ENCODE measurements at regions not wholly inside any gene's neighbourhood (a gene's known extent, or its start where the extent isn't known, plus 50 kb on each side); places are given as distances from the start of the nearest gene placed in this dataset.

DNA sequence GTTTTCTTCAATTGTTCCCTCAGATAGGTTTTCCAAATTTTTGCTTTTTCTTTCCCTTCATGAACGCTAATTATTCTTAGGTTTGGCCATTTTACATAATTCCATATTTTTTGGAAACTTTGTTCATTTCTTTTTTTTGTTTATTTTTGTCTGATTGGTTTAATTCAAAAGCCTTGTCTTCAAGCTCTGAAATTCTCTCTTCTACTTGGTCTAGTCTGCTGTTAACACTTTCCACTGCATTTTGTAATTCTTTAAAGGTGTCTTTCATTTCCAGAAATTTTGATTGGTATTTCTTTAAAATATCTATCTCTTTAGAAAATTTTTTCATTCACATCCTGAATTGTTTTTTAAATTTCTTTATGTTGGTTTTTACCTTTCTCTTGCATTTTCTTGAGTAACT is 63.9 kb upstream of the VLDLR start:
- TF ChIP-seq, protein P1, sequence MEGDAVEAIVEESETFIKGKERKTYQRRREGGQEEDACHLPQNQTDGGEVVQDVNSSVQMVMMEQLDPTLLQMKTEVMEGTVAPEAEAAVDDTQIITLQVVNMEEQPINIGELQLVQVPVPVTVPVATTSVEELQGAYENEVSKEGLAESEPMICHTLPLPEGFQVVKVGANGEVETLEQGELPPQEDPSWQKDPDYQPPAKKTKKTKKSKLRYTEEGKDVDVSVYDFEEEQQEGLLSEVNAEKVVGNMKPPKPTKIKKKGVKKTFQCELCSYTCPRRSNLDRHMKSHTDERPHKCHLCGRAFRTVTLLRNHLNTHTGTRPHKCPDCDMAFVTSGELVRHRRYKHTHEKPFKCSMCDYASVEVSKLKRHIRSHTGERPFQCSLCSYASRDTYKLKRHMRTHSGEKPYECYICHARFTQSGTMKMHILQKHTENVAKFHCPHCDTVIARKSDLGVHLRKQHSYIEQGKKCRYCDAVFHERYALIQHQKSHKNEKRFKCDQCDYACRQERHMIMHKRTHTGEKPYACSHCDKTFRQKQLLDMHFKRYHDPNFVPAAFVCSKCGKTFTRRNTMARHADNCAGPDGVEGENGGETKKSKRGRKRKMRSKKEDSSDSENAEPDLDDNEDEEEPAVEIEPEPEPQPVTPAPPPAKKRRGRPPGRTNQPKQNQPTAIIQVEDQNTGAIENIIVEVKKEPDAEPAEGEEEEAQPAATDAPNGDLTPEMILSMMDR (IDR thresholded peaks at IDR 0.05): no peak
- TF ChIP-seq POLR2AphosphoS5 (IDR thresholded peaks at IDR 0.05; ENCODE audit: low read depth, low read length): no peak
- no peak for TF ChIP-seq TCF7L2 (IDR thresholded peaks at IDR 0.05; ENCODE audit: low read depth, low read length)
- TF ChIP-seq, protein P2, sequence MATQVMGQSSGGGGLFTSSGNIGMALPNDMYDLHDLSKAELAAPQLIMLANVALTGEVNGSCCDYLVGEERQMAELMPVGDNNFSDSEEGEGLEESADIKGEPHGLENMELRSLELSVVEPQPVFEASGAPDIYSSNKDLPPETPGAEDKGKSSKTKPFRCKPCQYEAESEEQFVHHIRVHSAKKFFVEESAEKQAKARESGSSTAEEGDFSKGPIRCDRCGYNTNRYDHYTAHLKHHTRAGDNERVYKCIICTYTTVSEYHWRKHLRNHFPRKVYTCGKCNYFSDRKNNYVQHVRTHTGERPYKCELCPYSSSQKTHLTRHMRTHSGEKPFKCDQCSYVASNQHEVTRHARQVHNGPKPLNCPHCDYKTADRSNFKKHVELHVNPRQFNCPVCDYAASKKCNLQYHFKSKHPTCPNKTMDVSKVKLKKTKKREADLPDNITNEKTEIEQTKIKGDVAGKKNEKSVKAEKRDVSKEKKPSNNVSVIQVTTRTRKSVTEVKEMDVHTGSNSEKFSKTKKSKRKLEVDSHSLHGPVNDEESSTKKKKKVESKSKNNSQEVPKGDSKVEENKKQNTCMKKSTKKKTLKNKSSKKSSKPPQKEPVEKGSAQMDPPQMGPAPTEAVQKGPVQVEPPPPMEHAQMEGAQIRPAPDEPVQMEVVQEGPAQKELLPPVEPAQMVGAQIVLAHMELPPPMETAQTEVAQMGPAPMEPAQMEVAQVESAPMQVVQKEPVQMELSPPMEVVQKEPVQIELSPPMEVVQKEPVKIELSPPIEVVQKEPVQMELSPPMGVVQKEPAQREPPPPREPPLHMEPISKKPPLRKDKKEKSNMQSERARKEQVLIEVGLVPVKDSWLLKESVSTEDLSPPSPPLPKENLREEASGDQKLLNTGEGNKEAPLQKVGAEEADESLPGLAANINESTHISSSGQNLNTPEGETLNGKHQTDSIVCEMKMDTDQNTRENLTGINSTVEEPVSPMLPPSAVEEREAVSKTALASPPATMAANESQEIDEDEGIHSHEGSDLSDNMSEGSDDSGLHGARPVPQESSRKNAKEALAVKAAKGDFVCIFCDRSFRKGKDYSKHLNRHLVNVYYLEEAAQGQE (IDR thresholded peaks at IDR 0.05; ENCODE audit: insufficient read depth in 1 of 2, low read depth in 2 of 2, low read length in 1 of 2): no peak
- TF ChIP-seq SIN3A (IDR thresholded peaks at IDR 0.05; ENCODE audit: borderline replicate concordance, insufficient read depth, low read depth, low read length): no peak
- intact Hi-C loops (cut with micrococcal nuclease; ENCODE audit: unreplicated experiment) (no loop called here), in situ Hi-C loops (cut with HindIII; ENCODE audit: low pct_unique_long_range_greater_than_20kb, low sequenced_read_pairs) (no loop called here)
- ChIA-PET CTCF (no interaction called here), POLR2A (no interaction called here)
- no peaks in the 10 kb centered on the region for H3K9me3 ChIP-seq (ENCODE audit: control insufficient read depth, insufficient read depth, low read depth, low read length)
- no TSS peak for BruUV-seq (replicated peaks)
- H3K27ac ChIP-seq (ENCODE audit: low read length): no peak overlapping the region
- no peaks in the 10 kb centered on the region for H3K36me3 ChIP-seq (ENCODE audit: control insufficient read depth, insufficient read depth, low read length)
- no peak for DNase-seq (ENCODE audit: low read depth, low spot score)
- H3K4me1 ChIP-seq (ENCODE audit: control insufficient read depth, insufficient read depth, low read length): no peaks in the 10 kb centered on the region
- H3K27me3 ChIP-seq (ENCODE audit: control insufficient read depth, insufficient read depth, low read length): no peaks in the 10 kb centered on the region
- no peak overlapping the region for H3K4me3 ChIP-seq (ENCODE audit: low read depth in 2 of 2, low read length in 2 of 2)
- no peak for ATAC-seq

GRCh38 chr9:2559192-2560152 is 62.1 kb upstream of the VLDLR start:
- ChIA-PET POLR2A (no interaction called here), CTCF (no interaction called here)
- intact Hi-C loops (cut with micrococcal nuclease; ENCODE audit: unreplicated experiment) (no loop called here), in situ Hi-C loops (cut with HindIII; ENCODE audit: low pct_unique_long_range_greater_than_20kb, low sequenced_read_pairs) (no loop called here)
- H3K27ac ChIP-seq (ENCODE audit: low read length): no peak overlapping the region
- no TSS peak for BruUV-seq (replicated peaks)
- no peak for ATAC-seq
- no peaks in the 10 kb centered on the region for H3K9me3 ChIP-seq (ENCODE audit: control insufficient read depth, insufficient read depth, low read depth, low read length)
- TF ChIP-seq POLR2AphosphoS5 (IDR thresholded peaks at IDR 0.05; ENCODE audit: low read depth, low read length) (no peak), SIN3A (IDR thresholded peaks at IDR 0.05; ENCODE audit: borderline replicate concordance, insufficient read depth, low read depth, low read length) (no peak), TCF7L2 (IDR thresholded peaks at IDR 0.05; ENCODE audit: low read depth, low read length) (no peak)
- TF ChIP-seq, protein P2 (IDR thresholded peaks at IDR 0.05; ENCODE audit: insufficient read depth in 1 of 2, low read depth in 2 of 2, low read length in 1 of 2): no peak
- TF ChIP-seq, protein P1 (IDR thresholded peaks at IDR 0.05): no peak
- H3K4me3 ChIP-seq (ENCODE audit: low read depth in 2 of 2, low read length in 2 of 2): no peak overlapping the region
- no peaks in the 10 kb centered on the region for H3K27me3 ChIP-seq (ENCODE audit: control insufficient read depth, insufficient read depth, low read length)
- no peaks in the 10 kb centered on the region for H3K36me3 ChIP-seq (ENCODE audit: control insufficient read depth, insufficient read depth, low read length)
- no peaks in the 10 kb centered on the region for H3K4me1 ChIP-seq (ENCODE audit: control insufficient read depth, insufficient read depth, low read length)
- DNase-seq (ENCODE audit: low read depth, low spot score): no peak

Measured in Panc1 (cell line).